Subcutaneous abdominal adipose tissue (tissue), 5 donors: ENCODE measurements at regions not wholly inside any gene's neighbourhood (a gene's known extent, or its start where the extent isn't known, plus 50 kb on each side); places are given as distances from the start of the nearest gene placed in this dataset.
"Not testable (repeated sequence)": the region's sequence is repeated elsewhere in the genome, so short reads cannot be mapped to it uniquely, and the experiment has no call there.

Experiments
- H3K27ac ChIP-seq: one replicate; pipeline ENCODE4 v1.7.0; 2013; ENCODE audit warnings: low read depth, mild to moderate bottlenecking, inconsistent platforms, low read length, moderate library complexity
- H3K27me3 ChIP-seq, 5 donors: one replicate each; pipeline ENCODE4 v1.7.0; 2013; ENCODE audit warnings: low read length in 5 of 5, inconsistent platforms in 1 of 5; ENCODE audit not compliant: control insufficient read depth in 5 of 5, insufficient read depth in 4 of 5
- H3K36me3 ChIP-seq, 5 donors: one replicate each; pipeline ENCODE4 v1.7.0; 2013; ENCODE audit warnings: low read length in 5 of 5; ENCODE audit not compliant: control insufficient read depth in 5 of 5, insufficient read depth in 5 of 5
- H3K4me1 ChIP-seq, 5 donors: one replicate each; pipeline ENCODE4 v1.7.0; 2013; ENCODE audit warnings: low read length in 5 of 5, mild to moderate bottlenecking in 3 of 5, moderate library complexity in 1 of 5; ENCODE audit not compliant: control insufficient read depth in 5 of 5, insufficient read depth in 5 of 5
- H3K4me3 ChIP-seq, 5 donors: one replicate each; pipeline ENCODE4 v1.7.0; 2013; ENCODE audit warnings: low read length in 5 of 5, low read depth in 1 of 5
- H3K9ac ChIP-seq, 5 donors: one replicate each; pipeline ENCODE4 v1.7.0; 2013; ENCODE audit warnings: low read length in 5 of 5, mild to moderate bottlenecking in 4 of 5, moderate library complexity in 3 of 5
- H3K9me3 ChIP-seq, 5 donors: one replicate each; pipeline ENCODE4 v1.7.0; 2013; ENCODE audit warnings: low read length in 5 of 5; ENCODE audit not compliant: control insufficient read depth in 5 of 5
- donor health status: healthy.
- donor health status: healthy.
- donor health status: healthy.
- donor health status: healthy.
- donor health status: healthy.

DNA sequence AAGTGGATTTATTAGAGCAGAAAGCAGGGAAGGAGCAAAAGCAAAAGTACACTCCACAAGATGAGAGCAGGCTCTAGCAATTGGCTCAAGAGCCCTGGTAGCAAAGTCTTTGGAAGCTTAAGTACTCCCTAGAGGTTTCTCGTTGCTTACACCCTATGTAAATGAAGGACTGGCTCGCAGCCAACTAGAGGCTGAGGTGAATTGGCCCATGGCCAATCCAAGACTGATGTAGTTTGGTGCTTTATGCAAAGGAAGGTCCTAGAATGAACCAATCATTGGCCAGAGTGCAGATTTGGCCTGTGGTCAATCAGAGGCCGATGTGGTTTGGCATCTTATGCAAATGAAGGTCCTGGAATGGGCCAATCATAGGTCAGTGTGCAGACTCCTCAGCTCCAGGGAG, 191.3 kb upstream of the ARID1B start:
- no peak overlapping the region for H3K4me3 ChIP-seq
- no peaks in the 10 kb centered on the region for H3K36me3 ChIP-seq
- H3K27ac ChIP-seq: no peak overlapping the region
- no peaks in the 10 kb centered on the region for H3K4me1 ChIP-seq
- peaks cover 0 to 6% (median 0%) of the 10 kb centered on the region in 5 donors for H3K9me3 ChIP-seq
- H3K27me3 ChIP-seq: no peaks in the 10 kb centered on the region
- H3K9ac ChIP-seq: no peak overlapping the region

DNA sequence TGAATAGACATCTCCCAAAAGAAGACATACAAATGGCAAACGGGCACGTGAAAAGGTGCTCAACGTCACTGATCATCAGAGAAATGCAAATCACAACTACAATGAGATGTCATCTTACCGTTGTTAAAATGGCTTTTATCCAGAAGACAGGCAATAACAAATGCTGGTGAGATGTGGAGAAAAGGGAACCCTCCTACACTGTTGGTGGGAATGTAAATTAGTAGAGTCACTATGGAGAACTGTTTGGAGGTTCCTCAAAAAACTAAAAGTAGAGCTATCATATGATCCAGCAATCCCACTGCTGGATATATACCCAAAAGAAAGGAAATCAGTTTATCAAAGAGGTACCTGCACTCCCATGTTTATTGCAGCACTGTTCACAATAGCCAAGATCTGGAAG, 193.1 kb upstream of the ARID1B start:
- H3K4me1 ChIP-seq, H3K27me3 ChIP-seq, H3K4me3 ChIP-seq, H3K36me3 ChIP-seq, H3K9me3 ChIP-seq, H3K9ac ChIP-seq, H3K27ac ChIP-seq: not testable (repeated sequence)

DNA sequence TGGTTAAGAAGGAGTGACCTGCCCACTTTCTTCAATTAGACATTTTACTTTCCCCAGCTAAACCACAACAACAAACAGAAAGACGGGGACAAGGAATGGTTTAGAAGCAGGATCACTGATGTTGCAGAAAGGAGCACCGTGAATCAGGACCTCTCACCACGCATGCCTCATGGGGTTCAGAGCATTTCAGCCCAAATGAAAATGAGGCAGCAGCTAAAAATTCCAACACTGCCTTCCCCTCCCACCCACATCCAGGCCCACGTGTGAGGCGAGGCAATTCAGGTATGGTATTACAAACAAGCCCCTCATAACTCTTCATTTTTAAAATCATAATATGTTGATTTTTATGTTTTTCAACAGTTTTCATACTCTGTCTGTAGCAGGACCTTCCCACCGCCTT, 194.1 kb upstream of the ARID1B start:
- Histone ChIP-seq H3K9ac (no peak overlapping the region), H3K27ac (no peak overlapping the region), H3K4me1 (no peaks in the 10 kb centered on the region), H3K4me3 (no peak overlapping the region), H3K27me3 (no peaks in the 10 kb centered on the region), H3K9me3 (peaks cover 0 to 10% (median 8%) of the 10 kb centered on the region in 5 donors), H3K36me3 (no peaks in the 10 kb centered on the region)

DNA sequence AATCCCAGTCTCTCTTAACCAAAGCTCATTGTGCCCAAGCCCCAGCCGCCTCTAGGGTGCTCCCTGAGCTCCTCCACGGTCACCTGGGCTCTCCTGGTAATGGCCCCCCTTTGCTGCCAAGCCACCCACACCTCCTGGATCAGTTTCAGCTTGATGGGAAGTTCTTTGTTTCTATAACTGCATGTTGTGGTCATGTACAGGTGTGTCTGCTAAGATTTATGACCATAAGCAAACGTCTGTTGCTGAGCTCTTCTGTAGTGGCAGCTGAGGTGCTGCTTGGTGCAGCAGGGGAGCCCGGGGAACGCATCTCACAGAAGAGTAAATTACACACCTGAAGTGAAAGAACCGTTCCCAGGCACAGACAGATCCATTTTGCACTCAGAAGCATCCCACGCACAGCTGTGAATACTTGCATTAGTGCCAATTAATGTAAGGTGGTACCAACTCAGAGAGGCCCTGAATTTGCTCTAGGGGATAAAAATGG, 194.6 kb upstream of the ARID1B start:
- Histone ChIP-seq H3K9ac (no peak overlapping the region), H3K27me3 (no peaks in the 10 kb centered on the region), H3K36me3 (no peaks in the 10 kb centered on the region), H3K4me1 (no peaks in the 10 kb centered on the region), H3K27ac (no peak overlapping the region), H3K4me3 (no peak overlapping the region), H3K9me3 (peaks cover 3 to 15% (median 11%) of the 10 kb centered on the region in 5 donors)

DNA sequence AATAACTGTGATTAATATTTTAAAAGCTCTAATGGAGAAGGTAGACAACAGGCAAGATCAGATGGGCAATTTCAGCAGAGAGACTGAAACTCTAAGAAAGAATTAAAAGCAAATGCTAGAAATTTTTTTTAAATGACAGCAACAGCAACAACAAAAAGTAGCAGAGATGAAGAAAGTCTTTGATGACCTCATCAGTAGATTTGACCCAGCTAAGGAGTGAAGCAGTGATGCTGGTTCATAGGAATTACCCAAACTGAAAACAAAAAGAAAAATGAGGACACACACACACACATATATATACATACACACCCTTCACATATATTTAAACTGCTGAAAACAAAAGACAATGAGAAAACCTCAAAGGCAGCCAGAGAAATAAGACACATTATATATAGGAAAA, 197.6 kb upstream of the ARID1B start:
- H3K27ac ChIP-seq: no peak overlapping the region
- no peaks in the 10 kb centered on the region for H3K36me3 ChIP-seq
- peaks cover 8 to 34% (median 21%) of the 10 kb centered on the region in 5 donors for H3K9me3 ChIP-seq
- H3K4me3 ChIP-seq: no peak overlapping the region
- no peak overlapping the region for H3K9ac ChIP-seq
- no peaks in the 10 kb centered on the region for H3K27me3 ChIP-seq
- no peaks in the 10 kb centered on the region for H3K4me1 ChIP-seq

- H3K4me1 ChIP-seq: no peaks in the 10 kb centered on the region
- H3K36me3 ChIP-seq: no peaks in the 10 kb centered on the region
- no peak overlapping the region for H3K4me3 ChIP-seq
- H3K9ac ChIP-seq: no peak overlapping the region
- H3K27ac ChIP-seq: no peak overlapping the region
- no peaks in the 10 kb centered on the region for H3K27me3 ChIP-seq
- peaks cover 8 to 34% (median 21%) of the 10 kb centered on the region in 5 donors for H3K9me3 ChIP-seq
These were observed 199.4 kb upstream of the ARID1B start for GRCh38 chr6:156577749-156578148.

GRCh38 chr6:156575361-156575760, 201.8 kb upstream of the ARID1B start:
- Histone ChIP-seq H3K9ac (no peak overlapping the region), H3K36me3 (no peaks in the 10 kb centered on the region), H3K4me3 (no peak overlapping the region), H3K27me3 (peaks cover 0 to 8% (median 3%) of the 10 kb centered on the region in 5 donors), H3K4me1 (no peaks in the 10 kb centered on the region), H3K9me3 (peaks cover 8 to 34% (median 21%) of the 10 kb centered on the region in 5 donors), H3K27ac (no peak overlapping the region)

DNA sequence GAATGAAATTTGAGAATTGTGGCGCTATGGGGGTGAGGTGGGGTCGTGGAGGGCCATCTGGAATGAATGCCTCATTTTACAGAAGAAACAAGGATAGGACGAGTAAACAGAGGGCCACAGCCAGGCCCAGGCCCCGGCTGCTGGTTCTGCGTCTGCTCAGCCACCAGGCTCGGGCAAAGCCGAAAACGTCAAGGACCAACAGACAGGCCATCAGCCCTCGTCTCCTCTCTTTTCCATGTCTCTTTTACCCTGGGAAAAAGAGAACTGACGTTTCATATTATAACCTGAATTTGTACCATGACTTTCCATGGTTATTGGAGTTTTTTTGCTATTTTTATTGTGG, 212.4 kb upstream of the ARID1B start:
- Histone ChIP-seq H3K36me3 (no peaks in the 10 kb centered on the region), H3K9ac (no peak overlapping the region), H3K27me3 (no peaks in the 10 kb centered on the region), H3K4me3 (no peak overlapping the region), H3K9me3 (peaks cover 0 to 7% (median 0%) of the 10 kb centered on the region in 5 donors), H3K4me1 (peaks cover 0 to 10% (median 3%) of the 10 kb centered on the region in 5 donors), H3K27ac (no peak overlapping the region)

GRCh38 chr6:156564127-156564806, 212.9 kb upstream of the ARID1B start:
- Histone ChIP-seq H3K4me1 (peaks cover 0 to 10% (median 3%) of the 10 kb centered on the region in 5 donors), H3K27ac (no peak overlapping the region), H3K9ac (no peak overlapping the region), H3K4me3 (no peak overlapping the region), H3K36me3 (no peaks in the 10 kb centered on the region), H3K9me3 (peaks cover 0 to 7% (median 0%) of the 10 kb centered on the region in 5 donors), H3K27me3 (no peaks in the 10 kb centered on the region)

DNA sequence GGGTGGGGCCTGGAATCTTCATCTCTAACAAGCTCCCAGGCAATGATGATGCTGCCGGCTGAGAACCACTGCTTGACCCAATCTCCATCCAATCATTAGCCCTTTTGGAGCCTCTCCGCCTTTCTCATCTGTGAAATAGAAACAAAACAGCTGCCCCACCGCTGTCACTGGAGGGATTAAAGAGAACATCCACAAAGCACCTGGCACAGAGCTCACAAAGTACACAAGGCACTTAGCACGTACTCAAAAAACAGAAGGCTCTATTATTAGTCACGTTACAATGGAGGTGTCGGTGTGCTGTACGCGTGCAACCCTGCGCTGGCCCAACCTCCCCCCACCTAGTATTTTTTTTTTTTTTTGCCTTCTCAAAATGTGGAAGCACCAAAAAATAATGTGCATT, 213.5 kb upstream of the ARID1B start:
- Histone ChIP-seq H3K27ac (no peak overlapping the region), H3K9ac (no peak overlapping the region), H3K4me1 (peaks cover 0 to 10% (median 3%) of the 10 kb centered on the region in 5 donors), H3K27me3 (no peaks in the 10 kb centered on the region), H3K4me3 (no peak overlapping the region), H3K36me3 (no peaks in the 10 kb centered on the region), H3K9me3 (peaks cover 0 to 4% (median 0%) of the 10 kb centered on the region in 5 donors)
